Adrenal gland (tissue), 5 donors: ENCODE measurements at regions not wholly inside any gene's neighbourhood (a gene's known extent, or its start where the extent isn't known, plus 50 kb on each side); places are given as distances from the start of the nearest gene placed in this dataset.

ENCODE experiments used
- CTCF ChIP-seq, 6 experiments: fragments of 450-650 bp in 4 of 6; fragments of 200-600 bp in 2 of 6; sonication (generic) in 1 of 6; IDR thresholded peaks; 1 replicate in 5 of 6; 2 replicates in 1 of 6; pipeline versions ENCODE4 v1.5.1 to v1.8.0; 2016 to 2021; ENCODE audit warnings: antibody characterized with exemption in 6 of 6, mild to moderate bottlenecking in 2 of 6, moderate library complexity in 1 of 6
- POLR2A ChIP-seq, 2 donors: fragments of 450-650 bp; IDR thresholded peaks; one replicate each; pipeline ENCODE4 v1.6.1; 2017; ENCODE audit warnings: antibody characterized with exemption in 2 of 2, mild to moderate bottlenecking in 2 of 2, moderate library complexity in 1 of 2
- donor health status: DM: no; HTN: no; CAD: no.

- no peak for TF ChIP-seq CTCF (IDR thresholded peaks at IDR 0.05)
- no peak for TF ChIP-seq POLR2A (IDR thresholded peaks at IDR 0.05)
These were observed 421.5 kb upstream of the MEIS1 start for GRCh38 chr2:66013456-66013855.
